ENCODE measurements at regions not wholly inside any gene's neighbourhood (a gene's known extent, or its start where the extent isn't known, plus 50 kb on each side); places are given as distances from the start of the nearest gene placed in this dataset.

DNA sequence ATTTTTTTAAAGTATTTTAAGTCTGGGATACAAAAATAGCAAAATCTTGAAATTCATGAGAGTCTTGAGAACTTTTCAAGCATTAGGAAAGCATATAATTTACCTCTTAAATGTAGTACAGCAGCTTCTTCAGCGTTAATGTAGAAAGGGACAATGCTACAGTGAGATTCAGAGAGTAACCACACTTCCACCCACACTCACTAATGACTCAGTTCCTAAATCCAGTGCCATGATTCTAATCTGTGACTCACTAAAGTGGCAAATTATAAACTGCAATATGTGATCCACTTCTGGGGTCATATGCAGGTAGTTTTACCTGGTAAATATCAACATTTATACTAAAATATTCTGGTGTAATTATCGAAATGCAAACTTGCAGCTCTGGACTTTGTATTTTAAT lies 434.5 kb upstream of the TUSC1 start:
- H3K4me3 ChIP-seq, result no peak overlapping the region
- intact Hi-C loops (cut with DNase I), result no loop called here
- no peak overlapping the region for H3K27ac ChIP-seq
- H3K4me1 ChIP-seq, result no peaks in the 10 kb centered on the region
- DNase-seq, result no peak
- whole genome bisulfite sequencing, 2 donors, result 75 to 81% methylated on average over 2 of the region's 2 CpGs
- H3K9me3 ChIP-seq, result peaks cover 0 to 32% (median 0%) of the 10 kb centered on the region in 11 donors
- no peak for TF ChIP-seq CTCF (IDR thresholded peaks at IDR 0.05)
- H3K36me3 ChIP-seq, result no peaks in the 10 kb centered on the region
- no peak for ATAC-seq
- H3K27me3 ChIP-seq, result no peaks in the 10 kb centered on the region

GRCh38 chr9:26086396-26086795 lies 408.2 kb upstream of the TUSC1 start:
- TF ChIP-seq CTCF (IDR thresholded peaks at IDR 0.05), result no peak
- H3K27me3 ChIP-seq, result no peaks in the 10 kb centered on the region
- no peaks in the 10 kb centered on the region for H3K9me3 ChIP-seq
- no peaks in the 10 kb centered on the region for H3K36me3 ChIP-seq
- H3K4me1 ChIP-seq, result no peaks in the 10 kb centered on the region
- 3 to 11% methylated on average over 1 of the region's 1 CpG for WGBS, 2 donors
- DNase-seq, result no peak
- no peak for ATAC-seq
- no peak overlapping the region for H3K4me3 ChIP-seq
- no peak overlapping the region for H3K27ac ChIP-seq
- intact Hi-C loops (cut with DNase I), result no loop called here

- no peaks in the 10 kb centered on the region for H3K4me1 ChIP-seq
- TF ChIP-seq CTCF (IDR thresholded peaks at IDR 0.05), result no peak
- H3K4me3 ChIP-seq, result no peak overlapping the region
- DNase-seq, result no peak
- intact Hi-C loops (cut with DNase I), result loop anchor here in 1 of 10 donors (5.0 kb wide), 1 partner anchor 40 kb away; no protein-coding TSS in a partner anchor
- peaks cover 0 to 12% (median 0%) of the 10 kb centered on the region in 11 donors for H3K9me3 ChIP-seq
- whole genome bisulfite sequencing, 2 donors, result 54 to 64% methylated on average over 5 of the region's 5 CpGs
- H3K27me3 ChIP-seq, result no peaks in the 10 kb centered on the region
- H3K27ac ChIP-seq, result no peak overlapping the region
- no peak for ATAC-seq
- H3K36me3 ChIP-seq, result no peaks in the 10 kb centered on the region
Measured at GRCh38 chr9:26081847-26082246, 403.6 kb upstream of the TUSC1 start.

- no peaks in the 10 kb centered on the region for H3K4me1 ChIP-seq
- DNase-seq (no peak), ATAC-seq (no peak)
- intact Hi-C loops (cut with DNase I), result no loop called here
- WGBS, 2 donors, result 66 to 68% methylated on average over 4 of the region's 4 CpGs
- no peak for TF ChIP-seq CTCF (IDR thresholded peaks at IDR 0.05)
- H3K27me3 ChIP-seq, result no peaks in the 10 kb centered on the region
- H3K4me3 ChIP-seq, result no peak overlapping the region
- H3K27ac ChIP-seq, result no peak overlapping the region
- H3K9me3 ChIP-seq, result peaks cover 0 to 40% (median 6%) of the 10 kb centered on the region in 11 donors
- no peaks in the 10 kb centered on the region for H3K36me3 ChIP-seq
Measured at GRCh38 chr9:26078706-26079105, 400.5 kb upstream of the TUSC1 start.
